CD4-positive, alpha-beta T cell treated with Interleukin-17A for 4 hours (primary cell): ENCODE measurements at regions not wholly inside any gene's neighbourhood (a gene's known extent, or its start where the extent isn't known, plus 50 kb on each side); places are given as distances from the start of the nearest gene placed in this dataset.

Experiments used
- DNase-seq: peaks from one replicate; pipeline ENCODE4 v3.0.0-alpha.2; 2020; ENCODE audit warnings: mixed read lengths

- no peak for DNase-seq
These were observed 63.0 kb downstream of the C5orf15 start for GRCh38 chr5:133905424-133905823.

GRCh38 chr5:133904641-133905040, 63.8 kb downstream of the C5orf15 start:
- no peak for DNase-seq

- no peak for DNase-seq
These were observed 65.8 kb downstream of the C5orf15 start for GRCh38 chr5:133902511-133903118.

- DNase-seq: no peak
These were observed 67.7 kb downstream of the C5orf15 start for GRCh38 chr5:133900534-133901270.

DNA sequence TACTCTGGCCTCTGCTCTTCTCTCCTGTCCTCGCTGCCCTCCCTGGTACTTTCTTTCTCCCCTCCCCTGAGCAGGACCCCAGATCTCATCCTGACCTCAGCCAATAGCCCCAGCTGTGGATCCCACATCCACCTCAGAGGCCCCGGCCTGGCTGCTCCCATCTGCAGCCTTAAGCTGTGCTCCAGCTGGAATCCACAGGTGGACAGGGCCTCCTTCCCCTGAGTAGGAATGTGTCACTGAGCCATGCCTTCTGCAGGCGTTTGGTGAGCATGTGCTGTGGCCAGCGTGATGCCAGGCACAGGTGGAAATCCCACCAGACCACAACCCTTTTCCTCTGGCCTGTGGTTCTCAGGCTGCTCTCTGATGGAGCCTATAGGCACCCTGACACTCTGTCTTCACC, 68.9 kb downstream of the C5orf15 start:
- DNase-seq: no peak

DNA sequence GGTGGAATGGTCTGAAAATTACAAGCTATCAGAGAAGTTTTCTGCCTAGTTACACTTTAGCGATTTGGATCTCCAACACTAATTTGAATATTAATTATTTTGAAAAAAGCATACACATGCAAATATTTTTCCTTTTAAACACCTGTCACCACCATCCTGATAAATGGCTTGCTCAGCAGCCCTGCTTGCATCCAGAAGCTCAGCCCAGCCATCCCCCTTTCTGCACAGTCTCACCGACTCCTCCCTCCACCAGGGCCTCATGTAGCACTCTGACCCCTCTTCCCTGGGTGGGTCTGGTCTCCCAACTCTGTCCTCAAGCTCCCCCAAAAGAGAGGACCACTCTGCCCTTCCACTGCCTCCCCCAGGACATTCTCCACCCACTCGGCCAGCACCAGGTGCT, 70.0 kb downstream of the C5orf15 start:
- DNase-seq: no peak

GRCh38 chr5:133897431-133897830, 71.0 kb downstream of the C5orf15 start:
- no peak for DNase-seq

DNA sequence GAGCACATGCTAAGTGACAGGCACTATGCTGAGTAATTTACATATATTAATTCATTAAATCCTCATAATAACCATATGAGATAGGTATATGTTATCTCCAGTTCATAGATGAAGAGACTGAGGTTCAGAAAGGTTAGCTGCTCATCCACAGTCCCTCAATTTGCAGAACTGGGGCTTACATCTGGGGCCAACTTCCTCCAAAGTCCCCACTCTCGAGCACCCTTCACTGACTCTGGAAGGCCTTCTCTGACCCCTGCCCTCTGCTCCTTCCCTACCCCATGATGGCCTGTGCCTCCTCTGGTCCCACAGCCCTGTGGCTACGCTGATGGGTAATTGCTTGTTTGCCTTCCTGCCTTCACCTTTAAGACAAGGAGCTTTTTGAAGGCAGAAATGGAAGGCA, 71.6 kb downstream of the C5orf15 start:
- no peak for DNase-seq

GRCh38 chr5:133895979-133896845, 72.2 kb downstream of the C5orf15 start:
- no peak for DNase-seq

DNA sequence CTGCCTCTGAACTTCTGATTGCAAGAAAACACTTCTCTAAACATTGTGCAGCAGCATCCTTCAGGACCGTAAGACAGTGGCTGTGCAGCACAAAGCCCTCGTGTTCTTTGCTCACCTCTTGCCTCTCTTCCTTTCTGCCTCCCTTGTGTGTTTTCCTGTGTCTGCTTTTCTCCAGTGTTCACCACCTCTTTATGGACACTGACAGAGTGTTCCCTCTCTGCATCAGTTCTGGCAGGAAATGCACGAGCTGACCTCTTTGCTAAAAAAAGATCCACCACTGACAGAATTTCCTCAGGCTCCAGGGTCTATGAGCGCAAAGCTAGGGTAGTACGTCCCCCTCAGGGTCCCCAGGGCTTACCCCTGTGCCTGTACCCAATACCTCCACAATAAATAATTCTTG, 74.3 kb downstream of the C5orf15 start:
- no peak for DNase-seq

DNA sequence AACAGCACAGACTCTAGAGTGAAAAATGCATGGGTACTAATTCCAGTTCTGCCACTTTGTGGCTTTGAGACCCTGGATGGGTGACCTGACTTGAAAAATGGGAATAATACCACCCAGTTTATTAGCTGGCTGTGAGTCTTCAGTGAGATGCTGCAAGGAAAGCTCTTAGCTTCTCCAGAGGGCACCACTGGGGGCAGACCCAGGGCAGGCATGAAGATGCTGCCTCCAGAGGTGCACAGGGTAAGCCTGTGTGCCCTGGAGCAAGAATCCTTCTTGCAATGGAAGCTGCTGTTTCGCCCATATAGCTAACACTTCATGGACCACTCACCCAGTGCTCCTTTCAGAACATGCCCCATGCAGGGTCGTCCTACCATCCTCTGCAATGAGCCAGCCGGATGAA, 75.7 kb downstream of the C5orf15 start:
- DNase-seq: no peak

DNA sequence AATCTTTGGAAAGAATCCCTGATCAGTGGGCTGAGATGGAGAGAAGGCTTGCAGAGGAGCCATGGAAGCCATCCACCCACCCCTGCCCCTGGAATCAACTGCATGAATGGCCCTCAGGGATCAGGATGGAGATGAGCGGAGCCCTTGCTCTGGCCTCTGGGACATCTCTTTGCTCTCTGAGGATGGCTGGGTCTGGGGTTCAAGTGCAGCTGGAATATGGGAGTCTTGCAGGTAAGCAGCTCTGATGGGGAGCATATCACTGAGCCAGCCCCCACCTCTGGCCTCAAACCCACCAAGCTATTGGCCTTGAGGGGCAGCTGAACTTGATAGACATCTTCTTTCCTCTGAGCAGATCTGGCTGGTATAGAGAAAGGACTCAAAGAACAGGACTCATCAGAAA, 76.1 kb downstream of the C5orf15 start:
- no peak for DNase-seq

DNA sequence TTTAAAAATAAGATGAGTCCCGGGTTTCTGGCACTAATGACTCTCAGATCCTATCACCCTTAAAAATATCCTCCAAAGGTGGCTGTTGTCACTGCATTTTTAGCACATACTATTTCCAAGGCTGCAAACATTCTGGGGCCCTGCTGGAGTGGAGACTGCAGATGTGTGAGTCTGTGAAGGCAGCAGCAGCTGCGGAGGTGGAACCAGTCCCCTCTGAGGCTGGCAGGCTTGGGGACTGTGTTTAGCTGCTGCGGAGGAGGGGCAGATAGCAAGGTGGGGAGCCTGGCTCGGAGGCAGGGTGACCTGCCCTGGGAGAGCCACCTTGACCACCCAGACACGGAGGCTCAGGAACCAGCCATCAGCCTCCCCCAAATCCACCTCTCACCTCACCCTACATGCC, 77.0 kb downstream of the C5orf15 start:
- DNase-seq: no peak

DNA sequence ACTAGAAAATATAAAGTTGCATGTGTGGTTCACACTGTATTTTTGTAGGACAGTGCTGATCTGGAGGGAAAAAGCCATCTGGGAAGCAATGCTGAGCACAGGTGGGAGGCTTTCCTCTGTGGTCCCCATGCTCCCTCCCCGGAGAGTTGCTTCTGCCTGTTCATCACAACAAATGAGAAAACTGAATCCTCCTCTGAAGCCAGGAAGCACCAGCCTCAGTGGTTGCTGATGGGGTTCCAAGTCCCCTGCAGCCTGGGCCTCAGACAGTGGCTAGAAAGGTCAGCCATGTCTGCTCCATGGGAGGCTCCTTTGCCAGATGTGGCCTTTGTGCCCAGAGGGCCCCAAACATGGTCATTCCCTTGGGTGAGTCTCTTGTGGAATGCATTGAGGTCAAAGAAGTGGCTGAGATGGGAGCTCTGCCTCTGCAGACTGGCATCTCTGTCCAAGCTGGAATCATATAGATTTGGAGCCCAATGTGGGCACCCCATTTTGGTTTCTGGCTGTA, 77.6 kb downstream of the C5orf15 start:
- DNase-seq: no peak

DNA sequence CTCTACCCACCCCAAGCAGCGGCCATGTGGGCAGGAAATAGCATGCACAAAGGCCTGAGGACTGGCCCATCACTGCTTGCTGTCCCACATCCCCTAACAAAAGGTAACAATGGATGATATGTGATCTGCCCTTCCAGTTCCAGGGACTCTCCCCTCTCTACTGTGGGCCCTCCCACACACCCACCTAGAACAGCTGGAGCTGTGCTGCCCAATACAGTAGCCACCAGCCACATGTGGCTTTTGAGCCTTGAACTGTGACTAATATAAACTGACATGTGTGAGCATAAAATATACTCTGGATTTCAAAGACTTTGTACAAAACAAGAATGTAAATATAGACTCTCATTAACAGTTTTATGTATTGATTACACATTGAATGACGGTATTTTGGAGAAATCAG, 78.1 kb downstream of the C5orf15 start:
- no peak for DNase-seq

DNA sequence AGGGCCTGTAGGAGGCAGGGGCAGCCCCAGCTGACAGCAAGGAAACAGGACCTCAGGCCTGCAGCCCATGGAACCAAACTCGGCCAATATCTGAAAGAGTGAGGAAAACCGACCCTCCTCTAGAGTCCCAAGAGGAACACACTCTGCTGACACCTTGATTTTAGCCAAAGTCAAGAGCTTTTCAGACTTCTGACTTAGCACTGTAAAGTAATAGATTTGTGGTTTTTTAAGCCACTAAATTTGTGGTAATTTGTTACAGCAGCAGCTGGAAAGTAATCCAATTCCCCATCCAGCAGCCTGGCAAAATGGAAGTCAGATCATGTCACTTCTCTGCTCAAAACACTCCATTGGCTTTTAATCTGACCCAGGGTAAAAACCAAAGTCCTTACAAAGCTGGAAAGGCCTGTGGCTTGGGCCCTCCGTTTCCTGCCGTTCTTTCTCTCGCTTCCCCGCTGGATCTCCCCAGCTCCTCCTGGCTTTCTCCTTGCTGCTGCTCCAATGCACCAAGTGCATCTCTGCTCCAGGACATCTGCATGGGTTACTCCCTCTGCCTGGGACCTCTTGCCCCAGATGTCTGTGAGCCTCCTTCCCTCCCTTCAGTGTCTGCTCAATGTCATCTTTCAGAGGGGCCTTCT, 79.0 kb downstream of the C5orf15 start:
- DNase-seq: no peak

DNA sequence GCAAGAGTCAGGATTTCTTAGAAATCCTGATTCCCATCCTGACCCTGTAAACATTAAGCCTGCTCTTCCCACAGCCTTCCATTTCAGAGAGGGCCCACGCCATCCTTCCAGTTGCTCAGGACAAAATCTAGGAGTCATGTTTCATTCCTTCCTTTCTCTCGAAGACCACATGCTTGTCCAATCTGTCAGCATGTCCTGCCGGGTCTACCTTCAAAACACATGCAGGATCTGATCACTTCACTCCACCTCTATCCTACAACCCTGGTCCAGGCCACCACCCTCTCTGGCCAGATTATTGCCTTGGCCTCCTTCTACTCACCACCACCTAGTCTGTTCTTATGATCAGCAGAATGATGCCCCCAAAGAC, 79.8 kb downstream of the C5orf15 start:
- no peak for DNase-seq

- no peak for DNase-seq
These were observed 82.9 kb downstream of the C5orf15 start for GRCh38 chr5:133885566-133885965.

GRCh38 chr5:133884569-133885311, 83.7 kb downstream of the C5orf15 start:
- DNase-seq: no peak

DNA sequence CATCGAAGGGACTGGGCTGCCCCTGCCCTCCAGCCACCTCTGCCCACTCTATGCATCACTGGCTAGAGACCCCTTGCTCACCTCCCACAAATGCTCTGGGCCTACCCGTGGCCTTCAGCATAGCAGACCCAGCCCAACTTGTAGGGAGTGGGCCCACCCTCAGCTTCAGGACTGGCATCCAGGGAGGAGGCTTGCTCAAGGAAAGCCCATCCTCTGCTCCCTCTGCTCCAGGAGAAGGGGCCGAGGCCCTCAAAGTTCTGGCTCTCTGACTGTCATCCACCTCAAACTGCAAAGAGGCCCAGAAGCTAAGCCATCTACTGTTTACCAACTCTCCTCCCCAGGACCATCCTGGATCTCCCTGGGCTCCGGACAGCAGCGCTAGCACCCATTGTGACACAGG, 84.5 kb downstream of the C5orf15 start:
- no peak for DNase-seq

DNA sequence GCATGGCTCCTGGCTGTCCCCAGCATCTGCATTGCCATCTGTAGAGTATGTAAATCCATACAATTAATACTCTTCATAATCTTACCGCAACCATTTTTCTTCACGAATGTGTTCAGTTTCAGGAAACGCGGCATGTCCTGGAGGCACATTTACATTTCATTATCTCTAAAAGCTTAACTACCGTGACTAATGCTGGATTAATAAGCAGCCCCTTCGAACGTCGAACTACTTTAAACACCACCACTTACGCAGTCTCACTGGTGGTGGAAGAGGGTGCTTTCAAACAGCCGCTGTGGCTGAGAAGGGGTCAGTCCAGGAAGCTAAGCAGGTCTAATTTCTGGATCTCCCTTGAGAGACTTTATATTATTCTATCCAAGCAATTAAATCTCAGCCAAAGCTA, 85.6 kb downstream of the C5orf15 start:
- DNase-seq: no peak

DNA sequence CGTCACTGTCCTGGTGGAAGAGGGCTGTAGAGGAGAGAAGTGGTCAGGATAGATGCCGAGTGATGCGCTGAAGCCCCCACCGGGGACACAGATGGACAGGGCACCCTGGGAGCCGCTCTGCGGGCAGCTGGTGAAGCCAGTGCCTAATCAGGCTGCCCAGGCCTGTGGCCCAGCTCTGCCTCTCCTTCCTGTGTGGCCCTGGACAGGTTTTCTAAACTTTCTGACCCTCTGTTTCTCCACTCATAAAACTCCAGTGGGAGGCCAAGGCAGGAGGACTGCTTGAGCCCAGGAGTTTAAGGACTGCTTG, 86.1 kb downstream of the C5orf15 start:
- DNase-seq: no peak
